Endodermal cell (in vitro differentiated cells): ENCODE measurements at regions not wholly inside any gene's neighbourhood (a gene's known extent, or its start where the extent isn't known, plus 50 kb on each side); places are given as distances from the start of the nearest gene placed in this dataset.

Source experiments
- DNase-seq: peaks from one replicate; pipeline ENCODE4 v3.0.0-alpha.2; 2017
- H3K27ac ChIP-seq: 2 replicates; pipeline ENCODE4 v1.5.1; 2013; ENCODE audit warnings: mild to moderate bottlenecking, low read depth, low read length, moderate library complexity
- H3K27me3 ChIP-seq: 2 replicates; pipeline ENCODE4 v1.6.1; 2013; ENCODE audit warnings: mild to moderate bottlenecking, low read length, moderate library complexity; ENCODE audit not compliant: insufficient read depth, control insufficient read depth, poor library complexity, severe bottlenecking
- H3K36me3 ChIP-seq: 2 replicates; pipeline ENCODE4 v1.7.0; 2013; ENCODE audit warnings: mild to moderate bottlenecking, low read length, moderate library complexity; ENCODE audit not compliant: control insufficient read depth, insufficient read depth
- H3K4me1 ChIP-seq: one replicate; pipeline ENCODE4 v1.7.0; 2013; ENCODE audit warnings: low read length; ENCODE audit not compliant: control insufficient read depth, insufficient read depth
- H3K4me3 ChIP-seq: 2 replicates; pipeline ENCODE4 v1.5.1; 2013; ENCODE audit warnings: mild to moderate bottlenecking, low read length, moderate library complexity
- H3K9ac ChIP-seq: 2 replicates; pipeline ENCODE4 v1.6.1; 2013; ENCODE audit warnings: mild to moderate bottlenecking, low read length, moderate library complexity; ENCODE audit not compliant: poor library complexity, severe bottlenecking; ENCODE audit errors: extremely low read depth
- H3K9me3 ChIP-seq: 2 replicates; pipeline ENCODE4 v1.6.1; 2013; ENCODE audit warnings: mild to moderate bottlenecking, low read length, moderate library complexity; ENCODE audit not compliant: control insufficient read depth
- H3K27ac Mint-ChIP-seq: 2 replicates; pipeline ENCODE4 v1.8.0; 2020; ENCODE audit warnings: mixed read lengths
- H3K27me3 Mint-ChIP-seq: 2 replicates; pipeline ENCODE4 v1.8.0; 2021; ENCODE audit warnings: mild to moderate bottlenecking, mixed read lengths; ENCODE audit not compliant: insufficient read depth
- H3K36me3 Mint-ChIP-seq: 2 replicates; pipeline ENCODE4 v1.8.0; 2020; ENCODE audit warnings: low read depth, mixed read lengths
- H3K4me1 Mint-ChIP-seq: 2 replicates; pipeline ENCODE4 v1.8.0; 2020; ENCODE audit warnings: mixed read lengths
- H3K4me3 Mint-ChIP-seq: 2 replicates; pipeline ENCODE4 v1.8.0; 2020; ENCODE audit warnings: mild to moderate bottlenecking, moderate library complexity, mixed read lengths
- H3K9me3 Mint-ChIP-seq: 2 replicates; pipeline ENCODE4 v1.8.0; 2020; ENCODE audit warnings: mild to moderate bottlenecking, mixed read lengths
- WGBS, 2 experiments: methylation state at CpG; one replicate each; pipeline versions ENCODE4 v1.1.5 to v1.1.7; 2013; ENCODE audit warnings: missing lambda C conversion rate in 2 of 2, mixed read lengths in 1 of 2; ENCODE audit not compliant: insufficient coverage in 1 of 2, insufficient read length in 1 of 2; 5-methylcytosine and 5-hydroxymethylcytosine counted together
- TF ChIP-seq, protein P1 (sequence below): fragments of 200-600 bp; sonication (generic); conservative IDR thresholded peaks from 2 replicates; pipeline ENCODE4 v1.5.0; 2021; ENCODE audit warnings: antibody characterized with exemption, mild to moderate bottlenecking

- Mint-ChIP-seq H3K27me3 (peaks cover 2% of the 10 kb centered on the region), H3K9me3 (peaks cover 11% of the 10 kb centered on the region), H3K27ac (no peak overlapping the region), H3K36me3 (no peaks in the 10 kb centered on the region), H3K4me1 (no peaks in the 10 kb centered on the region), H3K4me3 (no peak overlapping the region)
- DNase-seq = peak; percentile 79
- TF ChIP-seq, protein P1, sequence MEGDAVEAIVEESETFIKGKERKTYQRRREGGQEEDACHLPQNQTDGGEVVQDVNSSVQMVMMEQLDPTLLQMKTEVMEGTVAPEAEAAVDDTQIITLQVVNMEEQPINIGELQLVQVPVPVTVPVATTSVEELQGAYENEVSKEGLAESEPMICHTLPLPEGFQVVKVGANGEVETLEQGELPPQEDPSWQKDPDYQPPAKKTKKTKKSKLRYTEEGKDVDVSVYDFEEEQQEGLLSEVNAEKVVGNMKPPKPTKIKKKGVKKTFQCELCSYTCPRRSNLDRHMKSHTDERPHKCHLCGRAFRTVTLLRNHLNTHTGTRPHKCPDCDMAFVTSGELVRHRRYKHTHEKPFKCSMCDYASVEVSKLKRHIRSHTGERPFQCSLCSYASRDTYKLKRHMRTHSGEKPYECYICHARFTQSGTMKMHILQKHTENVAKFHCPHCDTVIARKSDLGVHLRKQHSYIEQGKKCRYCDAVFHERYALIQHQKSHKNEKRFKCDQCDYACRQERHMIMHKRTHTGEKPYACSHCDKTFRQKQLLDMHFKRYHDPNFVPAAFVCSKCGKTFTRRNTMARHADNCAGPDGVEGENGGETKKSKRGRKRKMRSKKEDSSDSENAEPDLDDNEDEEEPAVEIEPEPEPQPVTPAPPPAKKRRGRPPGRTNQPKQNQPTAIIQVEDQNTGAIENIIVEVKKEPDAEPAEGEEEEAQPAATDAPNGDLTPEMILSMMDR = peak; percentile 57
- Histone ChIP-seq H3K9me3 (no peaks in the 10 kb centered on the region), H3K4me1 (no peaks in the 10 kb centered on the region), H3K27me3 (no peaks in the 10 kb centered on the region), H3K9ac (no peak overlapping the region), H3K36me3 (no peaks in the 10 kb centered on the region), H3K27ac (no peak overlapping the region), H3K4me3 (no peak overlapping the region)
- 91 to 100% methylated on average over 5 to 13 of the region's 13 CpGs for WGBS, 2 experiments
These were observed 134.4 kb upstream of the OR4E1 start for GRCh38 chr14:21807975-21808374.

GRCh38 chr14:21804981-21805380 lies 131.4 kb upstream of the OR4E1 start:
- Mint-ChIP-seq H3K27me3 (peaks cover 2% of the 10 kb centered on the region), H3K4me1 (peaks cover 5% of the 10 kb centered on the region), H3K4me3 (no peak overlapping the region), H3K9me3 (peaks cover 11% of the 10 kb centered on the region), H3K36me3 (no peaks in the 10 kb centered on the region), H3K27ac (no peak overlapping the region)
- Histone ChIP-seq H3K9me3 (no peaks in the 10 kb centered on the region), H3K27me3 (no peaks in the 10 kb centered on the region), H3K27ac (no peak overlapping the region), H3K4me3 (no peak overlapping the region), H3K9ac (no peak overlapping the region), H3K36me3 (no peaks in the 10 kb centered on the region), H3K4me1 (no peaks in the 10 kb centered on the region)
- TF ChIP-seq, protein P1 = no peak
- 84 to 100% methylated on average over 1 to 2 of the region's 2 CpGs for WGBS, 2 experiments
- no peak for DNase-seq

GRCh38 chr14:21802441-21802840 lies 128.8 kb upstream of the OR4E1 start:
- Mint-ChIP-seq H3K27ac (no peak overlapping the region), H3K9me3 (peaks cover 11% of the 10 kb centered on the region), H3K36me3 (no peaks in the 10 kb centered on the region), H3K27me3 (peaks cover 2% of the 10 kb centered on the region), H3K4me1 (peaks cover 11% of the 10 kb centered on the region), H3K4me3 (no peak overlapping the region)
- 73% methylated on average over 1 of the region's 1 CpG; no CpG with 5 or more reads in 1 of the 2 experiments for WGBS, 2 experiments
- Histone ChIP-seq H3K27me3 (no peaks in the 10 kb centered on the region), H3K27ac (no peak overlapping the region), H3K9me3 (no peaks in the 10 kb centered on the region), H3K9ac (no peak overlapping the region), H3K36me3 (no peaks in the 10 kb centered on the region), H3K4me1 (peaks cover 4% of the 10 kb centered on the region), H3K4me3 (no peak overlapping the region)
- TF ChIP-seq, protein P1 = no peak
- no peak for DNase-seq
